Ascending aorta (tissue), 2 donors: ENCODE measurements at regions not wholly inside any gene's neighbourhood (a gene's known extent, or its start where the extent isn't known, plus 50 kb on each side); places are given as distances from the start of the nearest gene placed in this dataset.

ENCODE experiments used
- DNase-seq, 2 donors: peaks; one replicate each; pipeline ENCODE4 v3.0.0-alpha.2; 2019; ENCODE audit warnings: low spot score in 2 of 2
- H3K27ac ChIP-seq, 2 donors: fragments of 200-600 bp; sonication (generic); one replicate each; pipeline ENCODE4 v1.5.1; 2016 to 2017; ENCODE audit warnings: mild to moderate bottlenecking in 1 of 2
- H3K27me3 ChIP-seq: fragments of 200-600 bp; sonication (generic); one replicate; pipeline ENCODE4 v1.5.1; 2017
- H3K36me3 ChIP-seq, 2 donors: fragments of 200-600 bp; sonication (generic); one replicate each; pipeline ENCODE4 v1.5.1; 2016
- H3K4me1 ChIP-seq, 2 donors: fragments of 200-600 bp; sonication (generic); one replicate each; pipeline ENCODE4 v1.5.1; 2016 to 2017; ENCODE audit warnings: mild to moderate bottlenecking in 1 of 2
- H3K4me3 ChIP-seq, 2 donors: fragments of 200-600 bp; sonication (generic); one replicate each; pipeline ENCODE4 v1.5.1; 2016 to 2017; ENCODE audit warnings: mild to moderate bottlenecking in 1 of 2
- H3K9me3 ChIP-seq, 2 donors: fragments of 200-600 bp; sonication (generic); one replicate each; pipeline ENCODE4 v1.5.1; 2016
- intact Hi-C: fragments of 100-400 bp; cut with DNase I; formaldehyde crosslinking; loops from one replicate; pipeline ENCODE4 v1.15.1; 2023
- TF ChIP-seq, protein P1 (sequence below), 3 experiments: fragments of 200-600 bp in 2 of 3; fragments of 450-650 bp in 1 of 3; sonication (generic) in 2 of 3; IDR thresholded peaks; one replicate each; pipeline ENCODE4 v1.5.1; 2016 to 2019; ENCODE audit warnings: antibody characterized with exemption in 3 of 3, mild to moderate bottlenecking in 1 of 3, moderate library complexity in 1 of 3

GRCh38 chr1:38301040-38301439, 254.4 kb upstream of the POU3F1 start:
- Histone ChIP-seq H3K27me3 (no peaks in the 10 kb centered on the region), H3K9me3 (no peaks in the 10 kb centered on the region), H3K4me1 (no peaks in the 10 kb centered on the region), H3K27ac (no peak overlapping the region), H3K4me3 (no peak overlapping the region), H3K36me3 (no peaks in the 10 kb centered on the region)
- TF ChIP-seq, protein P1, sequence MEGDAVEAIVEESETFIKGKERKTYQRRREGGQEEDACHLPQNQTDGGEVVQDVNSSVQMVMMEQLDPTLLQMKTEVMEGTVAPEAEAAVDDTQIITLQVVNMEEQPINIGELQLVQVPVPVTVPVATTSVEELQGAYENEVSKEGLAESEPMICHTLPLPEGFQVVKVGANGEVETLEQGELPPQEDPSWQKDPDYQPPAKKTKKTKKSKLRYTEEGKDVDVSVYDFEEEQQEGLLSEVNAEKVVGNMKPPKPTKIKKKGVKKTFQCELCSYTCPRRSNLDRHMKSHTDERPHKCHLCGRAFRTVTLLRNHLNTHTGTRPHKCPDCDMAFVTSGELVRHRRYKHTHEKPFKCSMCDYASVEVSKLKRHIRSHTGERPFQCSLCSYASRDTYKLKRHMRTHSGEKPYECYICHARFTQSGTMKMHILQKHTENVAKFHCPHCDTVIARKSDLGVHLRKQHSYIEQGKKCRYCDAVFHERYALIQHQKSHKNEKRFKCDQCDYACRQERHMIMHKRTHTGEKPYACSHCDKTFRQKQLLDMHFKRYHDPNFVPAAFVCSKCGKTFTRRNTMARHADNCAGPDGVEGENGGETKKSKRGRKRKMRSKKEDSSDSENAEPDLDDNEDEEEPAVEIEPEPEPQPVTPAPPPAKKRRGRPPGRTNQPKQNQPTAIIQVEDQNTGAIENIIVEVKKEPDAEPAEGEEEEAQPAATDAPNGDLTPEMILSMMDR (IDR thresholded peaks at IDR 0.05): no peak
- no peak for DNase-seq
- intact Hi-C loops: no loop called here

- no peak overlapping the region for H3K27ac ChIP-seq
- intact Hi-C loops: no loop called here
- H3K4me3 ChIP-seq: no peak overlapping the region
- no peaks in the 10 kb centered on the region for H3K36me3 ChIP-seq
- TF ChIP-seq, protein P1 (IDR thresholded peaks at IDR 0.05): no peak
- no peaks in the 10 kb centered on the region for H3K9me3 ChIP-seq
- no peak for DNase-seq
- no peaks in the 10 kb centered on the region for H3K27me3 ChIP-seq
- H3K4me1 ChIP-seq: no peaks in the 10 kb centered on the region
These were observed 254.0 kb upstream of the POU3F1 start for GRCh38 chr1:38300616-38301015.

DNA sequence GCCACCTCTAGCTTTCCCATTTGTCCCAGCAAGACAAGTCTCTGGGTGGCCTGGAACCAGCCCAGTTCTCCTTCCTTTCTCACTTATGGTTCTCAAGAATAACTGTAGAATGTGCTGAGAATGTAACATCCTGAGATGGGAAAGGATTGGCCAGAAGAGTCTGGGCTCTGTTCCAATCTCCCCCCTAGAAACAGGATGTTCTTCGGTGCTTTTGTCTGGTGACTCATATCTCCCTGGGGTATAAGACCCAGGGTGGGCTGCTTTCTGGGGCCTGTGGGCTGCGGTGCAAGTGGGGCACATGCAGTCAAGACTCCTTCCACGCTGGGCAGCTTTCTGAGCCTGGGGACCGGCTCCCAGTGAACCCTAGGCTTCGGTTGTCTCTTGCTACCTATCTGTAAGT, 251.2 kb upstream of the POU3F1 start:
- H3K4me3 ChIP-seq: no peak overlapping the region
- TF ChIP-seq, protein P1 (IDR thresholded peaks at IDR 0.05): no peak
- no peaks in the 10 kb centered on the region for H3K27me3 ChIP-seq
- H3K9me3 ChIP-seq: no peaks in the 10 kb centered on the region
- H3K27ac ChIP-seq: no peak overlapping the region
- no peaks in the 10 kb centered on the region for H3K36me3 ChIP-seq
- intact Hi-C loops: no loop called here
- no peaks in the 10 kb centered on the region for H3K4me1 ChIP-seq
- no peak for DNase-seq

GRCh38 chr1:38297246-38297645, 250.7 kb upstream of the POU3F1 start:
- no peaks in the 10 kb centered on the region for H3K27me3 ChIP-seq

GRCh38 chr1:38296047-38296446, 249.5 kb upstream of the POU3F1 start:
- Histone ChIP-seq H3K9me3 (no peaks in the 10 kb centered on the region), H3K27ac (no peak overlapping the region), H3K4me1 (no peaks in the 10 kb centered on the region), H3K36me3 (no peaks in the 10 kb centered on the region), H3K27me3 (no peaks in the 10 kb centered on the region), H3K4me3 (no peak overlapping the region)
- TF ChIP-seq, protein P1 (IDR thresholded peaks at IDR 0.05): no peak
- DNase-seq: no peak
- intact Hi-C loops: no loop called here

More at GRCh38 chr1:38297246-38297645, 250.7 kb upstream of the POU3F1 start:
- TF ChIP-seq, protein P1 (IDR thresholded peaks at IDR 0.05): no peak
- no peaks in the 10 kb centered on the region for H3K36me3 ChIP-seq
- no peaks in the 10 kb centered on the region for H3K4me1 ChIP-seq
- DNase-seq: no peak
- H3K9me3 ChIP-seq: no peaks in the 10 kb centered on the region
- H3K27ac ChIP-seq: no peak overlapping the region
- no peak overlapping the region for H3K4me3 ChIP-seq
- intact Hi-C loops: no loop called here

DNA sequence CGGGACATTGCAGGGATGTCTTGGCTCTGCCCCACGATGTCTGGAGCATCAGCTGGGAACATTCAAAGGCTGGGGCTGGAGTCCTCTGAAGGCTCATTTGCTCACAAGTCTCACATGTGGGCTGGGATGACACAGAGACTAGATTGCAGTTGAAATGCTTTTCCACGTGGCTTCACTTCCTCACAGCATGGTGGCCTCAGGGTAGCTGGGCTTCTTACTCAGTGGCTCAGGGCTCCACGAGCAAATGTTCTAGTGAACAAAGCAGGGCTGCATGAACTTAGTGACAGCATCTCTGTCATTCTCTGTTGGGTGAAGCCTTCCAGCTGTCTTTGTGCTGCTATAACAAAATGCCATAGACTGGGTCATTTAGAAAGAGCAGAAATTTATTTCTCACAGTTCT, 247.0 kb upstream of the POU3F1 start:
- TF ChIP-seq, protein P1 (IDR thresholded peaks at IDR 0.05): no peak
- no peaks in the 10 kb centered on the region for H3K36me3 ChIP-seq
- intact Hi-C loops: no loop called here
- H3K27me3 ChIP-seq: no peaks in the 10 kb centered on the region
- DNase-seq: no peak
- H3K4me1 ChIP-seq: no peaks in the 10 kb centered on the region
- H3K9me3 ChIP-seq: no peaks in the 10 kb centered on the region
- no peak overlapping the region for H3K4me3 ChIP-seq
- no peak overlapping the region for H3K27ac ChIP-seq
